GM23338 (cell line): ENCODE measurements at regions not wholly inside any gene's neighbourhood (a gene's known extent, or its start where the extent isn't known, plus 50 kb on each side); places are given as distances from the start of the nearest gene placed in this dataset.

ENCODE experiments used
- ATAC-seq: fragments of 200-7000 bp; cut with Tn5 transposase; 3 replicates; pipeline ENCODE4 v1.9.1; 2020
- DNase-seq: peaks from one replicate; pipeline ENCODE4 v3.0.0-alpha.2; 2015; ENCODE audit warnings: low spot score
- H2AFZ ChIP-seq: fragments of 200-600 bp; sonication (generic); 2 replicates; pipeline ENCODE4 v1.8.0; 2016; ENCODE audit warnings: antibody characterized with exemption, mild to moderate bottlenecking, moderate library complexity
- H3F3A ChIP-seq: fragments of 200-600 bp; sonication (generic); replicated peaks from 2 replicates; pipeline ENCODE4 v1.8.0; 2017; ENCODE audit warnings: antibody characterized with exemption, mixed run types, low read depth
- H3K27ac ChIP-seq: fragments of 200-600 bp; sonication (generic); 2 replicates; pipeline ENCODE4 v1.6.1; 2016; ENCODE audit warnings: low read depth
- H3K27me3 ChIP-seq: fragments of 200-600 bp; sonication (generic); 2 replicates; pipeline ENCODE4 v1.8.0; 2016; ENCODE audit warnings: mild to moderate bottlenecking, mixed run types, moderate library complexity; ENCODE audit not compliant: insufficient read depth
- H3K36me3 ChIP-seq: fragments of 200-600 bp; sonication (generic); 2 replicates; pipeline ENCODE4 v1.8.0; 2016; ENCODE audit warnings: mild to moderate bottlenecking; ENCODE audit not compliant: insufficient read depth
- H3K4me1 ChIP-seq: fragments of 200-600 bp; sonication (generic); 2 replicates; pipeline ENCODE4 v1.8.0; 2016; ENCODE audit warnings: mild to moderate bottlenecking, moderate library complexity; ENCODE audit not compliant: insufficient read depth
- H3K4me2 ChIP-seq: fragments of 200-600 bp; sonication (generic); 2 replicates; pipeline ENCODE4 v1.7.1; 2017; ENCODE audit warnings: mixed run types
- H3K4me3 ChIP-seq: fragments of 200-600 bp; sonication (generic); 2 replicates; pipeline ENCODE4 v1.6.1; 2016; ENCODE audit warnings: mixed run types
- H3K79me2 ChIP-seq: fragments of 200-600 bp; sonication (generic); replicated peaks from 2 replicates; pipeline ENCODE4 v1.8.0; 2017; ENCODE audit warnings: mild to moderate bottlenecking; ENCODE audit not compliant: insufficient read depth
- H3K9me2 ChIP-seq: fragments of 200-600 bp; sonication (generic); 2 replicates; pipeline ENCODE4 v1.8.0; 2017; ENCODE audit not compliant: insufficient read depth
- H4K20me1 ChIP-seq: fragments of 200-600 bp; sonication (generic); replicated peaks from 2 replicates; pipeline ENCODE4 v1.8.0; 2017; ENCODE audit warnings: mild to moderate bottlenecking; ENCODE audit not compliant: insufficient read depth
- H3K27ac Mint-ChIP-seq: 2 replicates; pipeline ENCODE4 v1.8.0; 2020; ENCODE audit warnings: inconsistent platforms, mild to moderate bottlenecking, moderate library complexity, mixed read lengths
- H3K27me3 Mint-ChIP-seq: 3 replicates; pipeline ENCODE4 v1.8.0; 2022; ENCODE audit warnings: low read depth, mild to moderate bottlenecking, moderate library complexity, mixed read lengths, inconsistent platforms; ENCODE audit not compliant: insufficient read depth, poor library complexity
- H3K36me3 Mint-ChIP-seq: 3 replicates; pipeline ENCODE4 v1.8.0; 2021; ENCODE audit warnings: low read depth, mild to moderate bottlenecking, inconsistent platforms, moderate library complexity, mixed read lengths
- H3K4me1 Mint-ChIP-seq: 3 replicates; pipeline ENCODE4 v1.8.0; 2020; ENCODE audit warnings: mild to moderate bottlenecking, inconsistent platforms, mixed read lengths
- H3K4me3 Mint-ChIP-seq: 3 replicates; pipeline ENCODE4 v1.8.0; 2021; ENCODE audit warnings: moderate library complexity, mild to moderate bottlenecking, inconsistent platforms, mixed read lengths
- H3K9me3 Mint-ChIP-seq: 3 replicates; pipeline ENCODE4 v1.8.0; 2020; ENCODE audit warnings: moderate library complexity, mild to moderate bottlenecking, inconsistent platforms, mixed read lengths
- CREB1 ChIP-seq: fragments of 250-450 bp; sonication (Bioruptor Pico); IDR thresholded peaks from 2 replicates; pipeline ENCODE4 v1.5.0; 2020; ENCODE audit warnings: low read depth, mild to moderate bottlenecking, moderate library complexity
- JUNB ChIP-seq: IDR thresholded peaks from one replicate; pipeline ENCODE4 v1.6.1; 2016; ENCODE audit warnings: antibody characterized with exemption; ENCODE audit not compliant: unreplicated experiment
- NANOG ChIP-seq: IDR thresholded peaks from 2 replicates; pipeline ENCODE4 v1.6.1; 2016; ENCODE audit warnings: antibody characterized with exemption, borderline replicate concordance
- STAT1 ChIP-seq: IDR thresholded peaks from one replicate; pipeline ENCODE4 v1.6.1; 2016; ENCODE audit warnings: antibody characterized with exemption; ENCODE audit not compliant: unreplicated experiment
- ZNF114 ChIP-seq: fragments of 250-450 bp; sonication (Bioruptor Pico); IDR thresholded peaks from 2 replicates; pipeline ENCODE4 v1.5.0; 2020; ENCODE audit warnings: mild to moderate bottlenecking, moderate library complexity
- TF ChIP-seq, protein P1 (sequence below), 2 experiments: fragments of 200-600 bp in 1 of 2; sonication (generic) in 1 of 2; conservative IDR thresholded peaks; 2 replicates each; pipeline versions ENCODE4 v1.5.1 to v1.6.1; 2016 to 2017; ENCODE audit warnings: antibody characterized with exemption in 2 of 2, low read depth in 2 of 2, mild to moderate bottlenecking in 2 of 2, moderate library complexity in 1 of 2
- TF ChIP-seq, protein P2 (sequence below): IDR thresholded peaks from 2 replicates; pipeline ENCODE4 v1.6.1; 2016; ENCODE audit warnings: antibody characterized with exemption
- TF ChIP-seq, protein P3 (sequence below): IDR thresholded peaks from one replicate; pipeline ENCODE4 v1.6.1; 2018; ENCODE audit warnings: antibody characterized with exemption; ENCODE audit not compliant: unreplicated experiment

DNA sequence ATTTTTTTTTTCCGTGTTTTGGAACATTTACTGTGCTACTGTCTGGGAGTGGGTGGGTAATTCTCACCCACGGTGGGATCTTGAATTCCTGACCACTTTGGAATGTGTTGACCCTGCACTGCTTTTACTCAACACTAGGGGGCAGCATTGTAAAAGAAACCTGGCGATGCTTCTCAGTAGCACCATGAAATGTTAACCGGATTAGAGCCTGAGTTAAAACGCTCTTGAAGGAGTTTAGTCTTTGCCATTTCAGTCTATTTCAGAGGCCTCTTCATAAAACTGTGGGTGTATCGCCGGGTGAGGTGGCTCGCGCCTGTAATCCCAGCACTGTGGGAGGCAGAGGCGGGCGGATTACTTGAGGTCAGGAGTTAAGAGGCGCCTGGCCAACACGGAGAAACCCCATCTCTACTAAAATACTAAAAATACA is 79.0 kb upstream of the PRNP start:
- Histone ChIP-seq H3K4me2 (no peak overlapping the region), H3K9me2 (no peaks in the 10 kb centered on the region), H3K36me3 (no peaks in the 10 kb centered on the region), H3K4me1 (no peaks in the 10 kb centered on the region), H3K27me3 (no peaks in the 10 kb centered on the region), H3F3A (no peaks in the 10 kb centered on the region), H2AFZ (no peak overlapping the region), H3K4me3 (no peak overlapping the region), H3K27ac (no peak overlapping the region), H3K79me2 (no peaks in the 10 kb centered on the region), H4K20me1 (no peaks in the 10 kb centered on the region)
- peaks cover 4% of the 10 kb centered on the region for H3K27me3 Mint-ChIP-seq
- H3K27ac Mint-ChIP-seq: no peak overlapping the region
- ATAC-seq (peak; percentile 93), DNase-seq (peak; percentile 85)
- H3K36me3 Mint-ChIP-seq: no peaks in the 10 kb centered on the region
- peaks cover 3% of the 10 kb centered on the region; the same call in 2 of the 3 replicates for H3K4me1 Mint-ChIP-seq
- TF ChIP-seq, protein P1, sequence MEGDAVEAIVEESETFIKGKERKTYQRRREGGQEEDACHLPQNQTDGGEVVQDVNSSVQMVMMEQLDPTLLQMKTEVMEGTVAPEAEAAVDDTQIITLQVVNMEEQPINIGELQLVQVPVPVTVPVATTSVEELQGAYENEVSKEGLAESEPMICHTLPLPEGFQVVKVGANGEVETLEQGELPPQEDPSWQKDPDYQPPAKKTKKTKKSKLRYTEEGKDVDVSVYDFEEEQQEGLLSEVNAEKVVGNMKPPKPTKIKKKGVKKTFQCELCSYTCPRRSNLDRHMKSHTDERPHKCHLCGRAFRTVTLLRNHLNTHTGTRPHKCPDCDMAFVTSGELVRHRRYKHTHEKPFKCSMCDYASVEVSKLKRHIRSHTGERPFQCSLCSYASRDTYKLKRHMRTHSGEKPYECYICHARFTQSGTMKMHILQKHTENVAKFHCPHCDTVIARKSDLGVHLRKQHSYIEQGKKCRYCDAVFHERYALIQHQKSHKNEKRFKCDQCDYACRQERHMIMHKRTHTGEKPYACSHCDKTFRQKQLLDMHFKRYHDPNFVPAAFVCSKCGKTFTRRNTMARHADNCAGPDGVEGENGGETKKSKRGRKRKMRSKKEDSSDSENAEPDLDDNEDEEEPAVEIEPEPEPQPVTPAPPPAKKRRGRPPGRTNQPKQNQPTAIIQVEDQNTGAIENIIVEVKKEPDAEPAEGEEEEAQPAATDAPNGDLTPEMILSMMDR (conservative IDR thresholded peaks at IDR 0.05; ENCODE audit: low read depth in 2 of 2): peak; percentile 93 to 95
- TF ChIP-seq CREB1 (CRISPR knock-in tag): no peak
- no peaks in the 10 kb centered on the region for H3K9me3 Mint-ChIP-seq
- H3K4me3 Mint-ChIP-seq: no peak overlapping the region

DNA sequence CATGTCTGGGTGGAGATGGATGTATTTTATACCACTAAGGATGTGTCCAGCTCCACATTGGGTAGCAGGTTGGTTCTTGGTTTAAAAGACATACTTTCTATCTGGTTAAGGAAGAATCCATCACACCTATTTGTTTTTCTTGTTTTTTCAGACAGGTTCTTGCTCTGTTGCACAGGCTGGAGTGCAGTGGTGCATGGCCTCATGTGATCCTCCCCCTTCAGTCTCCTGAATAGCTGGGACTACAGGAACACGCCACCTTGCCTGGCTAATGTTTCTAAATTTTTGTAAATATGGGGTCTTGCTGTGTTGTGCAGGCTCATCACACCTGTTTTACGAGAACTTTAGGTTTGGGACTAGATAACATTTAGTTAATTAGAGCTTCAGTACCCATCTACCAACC is 80.2 kb upstream of the PRNP start:
- H3K27ac ChIP-seq: no peak overlapping the region
- no peaks in the 10 kb centered on the region for H3F3A ChIP-seq
- ATAC-seq (no peak), DNase-seq (no peak)
- no peaks in the 10 kb centered on the region for H3K36me3 Mint-ChIP-seq
- no peak overlapping the region for H3K4me3 Mint-ChIP-seq
- H3K4me1 ChIP-seq: no peaks in the 10 kb centered on the region
- H4K20me1 ChIP-seq: no peaks in the 10 kb centered on the region
- peaks cover 4% of the 10 kb centered on the region for H3K27me3 Mint-ChIP-seq
- no peaks in the 10 kb centered on the region for H3K27me3 ChIP-seq
- H3K4me1 Mint-ChIP-seq: peaks cover 3% of the 10 kb centered on the region; the same call in 2 of the 3 replicates
- H3K9me3 Mint-ChIP-seq: no peaks in the 10 kb centered on the region
- no peak overlapping the region for H3K4me2 ChIP-seq
- H3K9me2 ChIP-seq: no peaks in the 10 kb centered on the region
- H3K4me3 ChIP-seq: no peak overlapping the region
- H3K27ac Mint-ChIP-seq: no peak overlapping the region
- H3K79me2 ChIP-seq: no peaks in the 10 kb centered on the region
- H2AFZ ChIP-seq: no peak overlapping the region
- TF ChIP-seq, protein P2, sequence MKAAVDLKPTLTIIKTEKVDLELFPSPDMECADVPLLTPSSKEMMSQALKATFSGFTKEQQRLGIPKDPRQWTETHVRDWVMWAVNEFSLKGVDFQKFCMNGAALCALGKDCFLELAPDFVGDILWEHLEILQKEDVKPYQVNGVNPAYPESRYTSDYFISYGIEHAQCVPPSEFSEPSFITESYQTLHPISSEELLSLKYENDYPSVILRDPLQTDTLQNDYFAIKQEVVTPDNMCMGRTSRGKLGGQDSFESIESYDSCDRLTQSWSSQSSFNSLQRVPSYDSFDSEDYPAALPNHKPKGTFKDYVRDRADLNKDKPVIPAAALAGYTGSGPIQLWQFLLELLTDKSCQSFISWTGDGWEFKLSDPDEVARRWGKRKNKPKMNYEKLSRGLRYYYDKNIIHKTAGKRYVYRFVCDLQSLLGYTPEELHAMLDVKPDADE: no peak
- TF ChIP-seq, protein P3, sequence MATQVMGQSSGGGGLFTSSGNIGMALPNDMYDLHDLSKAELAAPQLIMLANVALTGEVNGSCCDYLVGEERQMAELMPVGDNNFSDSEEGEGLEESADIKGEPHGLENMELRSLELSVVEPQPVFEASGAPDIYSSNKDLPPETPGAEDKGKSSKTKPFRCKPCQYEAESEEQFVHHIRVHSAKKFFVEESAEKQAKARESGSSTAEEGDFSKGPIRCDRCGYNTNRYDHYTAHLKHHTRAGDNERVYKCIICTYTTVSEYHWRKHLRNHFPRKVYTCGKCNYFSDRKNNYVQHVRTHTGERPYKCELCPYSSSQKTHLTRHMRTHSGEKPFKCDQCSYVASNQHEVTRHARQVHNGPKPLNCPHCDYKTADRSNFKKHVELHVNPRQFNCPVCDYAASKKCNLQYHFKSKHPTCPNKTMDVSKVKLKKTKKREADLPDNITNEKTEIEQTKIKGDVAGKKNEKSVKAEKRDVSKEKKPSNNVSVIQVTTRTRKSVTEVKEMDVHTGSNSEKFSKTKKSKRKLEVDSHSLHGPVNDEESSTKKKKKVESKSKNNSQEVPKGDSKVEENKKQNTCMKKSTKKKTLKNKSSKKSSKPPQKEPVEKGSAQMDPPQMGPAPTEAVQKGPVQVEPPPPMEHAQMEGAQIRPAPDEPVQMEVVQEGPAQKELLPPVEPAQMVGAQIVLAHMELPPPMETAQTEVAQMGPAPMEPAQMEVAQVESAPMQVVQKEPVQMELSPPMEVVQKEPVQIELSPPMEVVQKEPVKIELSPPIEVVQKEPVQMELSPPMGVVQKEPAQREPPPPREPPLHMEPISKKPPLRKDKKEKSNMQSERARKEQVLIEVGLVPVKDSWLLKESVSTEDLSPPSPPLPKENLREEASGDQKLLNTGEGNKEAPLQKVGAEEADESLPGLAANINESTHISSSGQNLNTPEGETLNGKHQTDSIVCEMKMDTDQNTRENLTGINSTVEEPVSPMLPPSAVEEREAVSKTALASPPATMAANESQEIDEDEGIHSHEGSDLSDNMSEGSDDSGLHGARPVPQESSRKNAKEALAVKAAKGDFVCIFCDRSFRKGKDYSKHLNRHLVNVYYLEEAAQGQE: no peak
- TF ChIP-seq JUNB: no peak
- no peak for TF ChIP-seq NANOG
- no peak for TF ChIP-seq ZNF114 (CRISPR knock-in tag)
- TF ChIP-seq STAT1: no peak
- no peaks in the 10 kb centered on the region for H3K36me3 ChIP-seq
